NCI-H2171 treated with DMSO at 0.1 percent for 48 hours (cell line): ENCODE measurements at regions not wholly inside any gene's neighbourhood (a gene's known extent, or its start where the extent isn't known, plus 50 kb on each side); places are given as distances from the start of the nearest gene placed in this dataset.

Experiments
- DNase-seq: peaks from one replicate; lab custom pipeline; 2025; lab: John Stamatoyannopoulos, UW

DNA sequence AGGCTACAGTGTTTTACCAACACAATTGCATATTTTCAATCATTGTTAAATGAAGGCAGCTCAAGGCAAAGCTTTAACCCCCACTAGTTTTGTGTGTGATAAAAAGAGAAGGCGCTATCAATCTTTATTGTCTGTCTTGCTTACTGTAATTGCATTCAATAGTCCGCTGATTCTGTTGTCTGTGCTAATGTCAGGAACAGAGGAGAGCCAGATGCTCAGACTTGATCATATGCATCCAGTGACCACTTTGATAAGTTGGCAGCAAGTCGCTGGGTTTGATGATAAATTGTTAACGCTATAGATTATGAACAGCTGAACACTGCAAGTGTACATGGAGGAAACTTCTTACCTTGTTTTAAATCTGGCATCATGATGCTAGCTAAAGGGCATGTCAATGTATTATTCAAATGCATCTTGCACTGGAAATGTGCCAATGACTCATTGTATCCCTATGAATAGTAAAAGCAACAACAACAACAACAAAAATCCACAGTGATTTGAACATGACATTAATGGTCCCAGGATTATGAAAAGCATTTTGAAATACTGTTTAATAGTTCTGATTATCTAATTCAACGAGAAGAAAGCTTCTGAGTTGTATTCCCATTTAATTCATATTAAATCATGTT lies 423.5 kb upstream of the FANCL start:
- DNase-seq = no peak

DNA sequence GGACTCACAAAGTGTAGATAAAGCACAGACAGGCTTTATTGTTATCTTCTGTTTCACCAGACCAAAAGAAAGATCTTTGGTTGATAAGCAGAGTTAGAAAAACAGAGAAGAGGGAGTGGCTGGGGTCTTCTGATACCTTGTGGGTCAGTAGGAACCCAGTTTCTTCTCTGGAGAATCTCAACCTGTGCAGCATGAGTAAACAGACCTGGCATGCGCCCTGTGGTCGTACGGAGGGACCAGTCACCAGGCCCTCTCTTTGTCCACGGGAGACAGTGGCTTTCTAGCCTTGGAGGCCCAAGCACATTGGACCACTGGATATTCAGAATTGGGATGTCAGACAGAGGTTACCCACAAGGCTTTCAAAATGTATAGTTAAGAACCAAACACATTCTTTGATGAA lies 418.9 kb upstream of the FANCL start:
- no peak for DNase-seq

DNA sequence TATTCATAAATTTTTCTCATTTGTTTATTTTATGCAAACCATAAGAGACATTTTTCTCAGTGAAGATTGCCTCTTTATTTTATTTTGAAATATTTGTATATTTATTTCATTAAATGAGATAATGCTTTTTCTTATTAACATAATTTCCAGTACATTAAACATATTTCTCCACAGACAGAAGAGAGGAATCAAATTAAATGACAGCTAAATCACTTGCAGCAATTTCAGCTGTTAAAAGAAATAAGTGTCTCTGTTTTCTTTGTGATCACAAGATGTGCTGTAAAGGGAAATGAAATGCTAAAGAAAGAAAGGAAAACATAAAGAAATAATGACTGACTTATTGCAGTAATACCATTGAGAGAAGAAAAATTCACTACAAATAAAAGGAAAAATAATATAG lies 414.0 kb upstream of the FANCL start:
- DNase-seq = no peak

DNA sequence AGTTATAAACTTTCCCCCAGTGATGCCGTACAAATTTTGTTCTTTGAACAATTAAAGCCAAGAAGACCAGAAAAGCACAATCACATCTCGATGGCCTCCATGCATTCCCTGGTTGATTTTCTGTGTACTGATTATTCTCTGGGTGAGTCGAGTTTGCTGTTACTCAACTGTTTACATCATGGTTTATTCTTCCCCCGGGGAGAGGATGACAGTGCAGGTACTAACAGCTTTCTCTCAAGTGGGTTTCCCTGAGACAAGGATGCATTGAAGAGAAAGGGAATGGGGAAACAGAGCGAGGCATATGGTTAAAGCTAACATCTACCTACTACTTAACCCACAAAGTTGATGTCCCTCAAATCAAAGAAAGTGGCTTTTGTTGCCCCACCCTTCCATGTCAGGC lies 410.8 kb upstream of the FANCL start:
- no peak for DNase-seq

DNA sequence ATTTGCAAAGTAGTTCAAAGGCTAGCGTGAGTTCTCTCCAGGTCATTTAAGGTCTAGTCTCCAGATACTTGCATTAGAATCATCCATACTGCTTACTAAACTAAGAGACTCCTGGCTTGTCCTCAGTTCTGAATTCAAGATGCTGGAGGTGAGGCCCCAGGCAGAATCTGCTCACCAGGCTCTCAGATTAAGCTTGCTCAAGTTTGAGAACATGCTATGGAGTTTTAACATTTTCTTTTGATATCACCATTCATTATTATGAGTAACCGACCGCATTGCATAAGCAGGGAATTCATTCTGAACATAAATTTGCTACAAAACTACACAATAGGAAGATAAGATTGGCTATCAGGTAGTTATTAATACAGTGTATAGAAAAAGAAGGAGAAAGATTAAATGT lies 409.7 kb upstream of the FANCL start:
- DNase-seq = no peak

DNA sequence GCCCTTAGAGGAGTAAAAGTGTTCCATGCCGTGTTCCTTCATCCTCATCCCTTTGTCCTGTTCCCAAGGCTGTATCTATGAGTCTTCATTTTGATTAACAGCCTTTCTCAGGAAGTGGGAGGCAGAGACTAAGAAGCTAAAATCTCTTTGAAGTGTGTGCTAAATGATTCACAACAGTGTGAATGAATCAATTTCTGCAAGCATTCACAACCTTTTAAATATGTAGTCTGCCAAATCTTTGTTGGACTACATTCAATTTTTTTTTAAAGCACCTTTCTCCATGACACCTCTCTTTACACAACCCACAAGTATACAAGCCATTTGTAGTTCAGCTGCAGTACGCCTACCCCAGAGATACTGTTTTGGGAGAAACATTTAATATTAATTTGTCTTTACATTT lies 408.6 kb upstream of the FANCL start:
- DNase-seq = no peak

DNA sequence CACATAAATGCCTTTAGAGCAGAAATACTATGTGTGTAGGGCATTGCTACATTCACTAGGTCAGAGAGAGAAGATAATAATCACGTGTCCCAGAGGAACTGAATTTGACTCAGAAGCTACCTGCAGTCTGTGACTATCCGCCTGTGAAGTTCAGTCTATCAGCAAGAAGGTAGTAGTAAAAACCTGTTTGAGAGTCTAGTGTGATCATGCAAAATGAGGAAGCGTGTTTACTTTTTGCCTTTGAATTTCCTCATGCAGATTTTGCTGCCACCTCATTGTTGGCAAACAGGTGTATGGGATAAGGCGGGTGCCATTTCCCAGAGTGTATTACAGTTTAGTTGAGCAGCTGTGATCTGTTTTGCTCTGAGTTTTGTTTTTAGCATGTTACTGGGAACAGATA lies 403.9 kb upstream of the FANCL start:
- DNase-seq = peak; percentile 71

DNA sequence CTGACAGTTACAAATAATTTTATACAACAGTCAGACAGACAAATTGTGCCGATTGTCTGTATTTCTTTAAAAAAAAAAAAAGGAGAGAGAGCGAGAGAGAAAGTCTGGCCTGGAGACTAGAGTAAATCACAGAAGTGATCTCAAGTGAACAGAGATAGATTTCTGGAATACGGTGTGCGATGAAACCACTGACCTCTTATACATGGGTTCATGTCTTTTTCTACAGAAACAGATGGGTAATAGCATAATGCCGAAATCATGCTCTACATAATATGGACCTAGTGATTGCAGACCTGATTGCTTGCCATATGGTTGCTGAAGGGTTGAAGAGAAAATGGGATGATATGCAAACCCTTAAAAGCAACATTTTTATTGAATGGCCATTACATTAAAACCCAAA lies 403.3 kb upstream of the FANCL start:
- DNase-seq = peak; percentile 70

DNA sequence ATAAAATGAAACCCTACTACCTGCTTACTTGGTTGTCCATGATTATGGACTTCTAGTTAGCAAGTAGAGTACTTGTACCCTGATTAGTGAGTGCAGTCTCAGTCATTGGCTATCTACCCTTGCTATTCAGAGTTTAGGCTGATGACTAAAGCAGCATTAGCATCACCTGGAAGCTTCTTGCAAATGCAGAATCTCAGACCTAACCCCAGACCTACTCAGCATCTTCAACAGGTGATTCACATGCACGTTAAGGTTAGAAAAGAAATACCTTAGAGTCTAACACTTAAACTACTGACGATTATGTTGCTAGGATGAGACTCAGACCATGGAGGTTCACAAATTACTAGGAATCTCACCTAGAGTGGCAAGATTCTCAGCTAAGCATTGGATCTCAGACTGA lies 399.9 kb upstream of the FANCL start:
- DNase-seq = no peak

DNA sequence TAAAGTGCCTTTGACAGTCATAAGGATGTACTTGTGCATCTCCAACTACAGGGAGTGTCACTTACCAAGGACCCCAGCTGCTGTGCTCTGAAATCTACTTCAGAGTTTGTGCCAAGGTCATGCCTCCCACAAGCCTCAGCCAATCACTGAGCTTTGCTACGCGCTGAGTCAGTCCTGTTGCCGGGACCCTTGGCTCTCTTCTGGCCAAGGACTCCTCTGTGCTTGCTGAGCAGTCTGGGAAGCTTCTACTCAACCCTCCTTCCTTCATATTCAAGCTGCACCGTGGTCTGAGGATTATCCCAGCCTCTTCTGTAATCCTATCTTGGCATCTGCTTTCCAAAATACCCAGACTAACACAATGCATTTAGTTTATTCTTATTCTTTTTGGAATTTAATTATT lies 398.9 kb upstream of the FANCL start:
- no peak for DNase-seq

DNA sequence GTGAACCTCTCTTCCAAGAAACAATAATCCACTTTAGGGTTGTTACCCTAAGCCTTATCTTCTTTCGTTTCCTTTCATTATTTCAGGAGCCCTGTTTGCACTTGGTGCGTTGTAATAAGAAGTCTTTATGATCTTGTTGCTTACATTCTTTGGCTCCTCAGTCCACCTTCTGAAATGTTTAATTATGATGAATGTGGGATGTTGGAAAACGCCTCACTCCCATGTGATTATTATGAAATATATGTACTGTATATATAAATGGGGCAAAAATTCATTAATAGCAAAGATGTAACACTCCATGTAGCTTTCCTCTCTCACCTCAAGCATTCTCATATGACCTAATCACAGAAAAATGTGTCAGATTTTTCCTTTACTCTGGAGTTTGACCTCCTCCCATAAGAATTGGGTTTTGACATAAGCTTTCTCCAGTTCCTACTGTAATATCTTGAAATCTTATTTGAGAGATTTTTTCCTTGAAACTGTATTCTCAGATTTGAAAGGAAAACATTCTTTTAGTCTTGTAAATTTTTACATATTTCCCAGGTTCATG lies 397.2 kb upstream of the FANCL start:
- DNase-seq = no peak

DNA sequence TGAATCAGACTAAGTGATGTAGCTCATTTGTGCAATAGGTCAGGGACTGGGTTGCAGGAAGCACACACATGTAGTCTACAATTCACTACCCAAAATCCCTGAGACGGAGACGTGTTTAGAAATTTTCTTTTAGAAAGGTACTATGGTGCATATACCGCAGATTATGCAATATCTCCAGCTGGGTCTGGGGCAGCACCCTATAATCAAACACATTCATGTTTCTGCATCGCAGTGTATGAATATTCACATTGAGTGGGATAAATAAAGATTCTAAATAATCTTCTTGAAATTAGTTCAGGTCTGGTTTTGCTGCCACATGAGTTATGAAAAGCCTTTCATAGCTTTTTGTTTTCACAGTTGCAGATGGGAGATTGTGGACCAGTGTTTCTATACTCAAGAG lies 395.7 kb upstream of the FANCL start:
- DNase-seq = no peak

DNA sequence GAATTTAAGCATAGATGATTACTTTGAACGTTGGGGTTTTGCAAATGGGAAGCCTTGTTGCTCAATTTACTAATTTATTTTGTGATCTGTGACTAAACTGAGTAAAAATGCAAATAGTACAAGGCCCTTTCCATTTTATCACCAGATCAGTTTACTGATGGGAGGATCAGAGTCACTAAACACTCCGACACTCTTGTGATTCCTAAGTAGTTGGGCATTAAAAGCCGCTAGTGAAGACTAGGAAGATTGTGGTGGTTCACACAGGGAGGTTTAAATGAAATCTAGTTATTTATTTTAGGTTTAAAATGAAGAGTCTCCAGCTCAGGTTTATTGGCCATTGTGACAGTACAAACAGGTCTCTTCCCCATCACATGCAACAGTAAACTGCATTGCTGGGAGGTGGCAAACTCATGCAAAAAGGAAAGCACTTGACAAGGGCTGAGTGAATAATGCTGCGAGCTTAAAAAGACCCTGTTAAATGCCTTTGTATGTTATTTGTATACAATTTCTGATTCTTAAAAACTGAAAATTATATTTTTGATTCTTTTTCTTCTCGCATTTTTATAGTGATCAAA lies 394.8 kb upstream of the FANCL start:
- DNase-seq = no peak

DNA sequence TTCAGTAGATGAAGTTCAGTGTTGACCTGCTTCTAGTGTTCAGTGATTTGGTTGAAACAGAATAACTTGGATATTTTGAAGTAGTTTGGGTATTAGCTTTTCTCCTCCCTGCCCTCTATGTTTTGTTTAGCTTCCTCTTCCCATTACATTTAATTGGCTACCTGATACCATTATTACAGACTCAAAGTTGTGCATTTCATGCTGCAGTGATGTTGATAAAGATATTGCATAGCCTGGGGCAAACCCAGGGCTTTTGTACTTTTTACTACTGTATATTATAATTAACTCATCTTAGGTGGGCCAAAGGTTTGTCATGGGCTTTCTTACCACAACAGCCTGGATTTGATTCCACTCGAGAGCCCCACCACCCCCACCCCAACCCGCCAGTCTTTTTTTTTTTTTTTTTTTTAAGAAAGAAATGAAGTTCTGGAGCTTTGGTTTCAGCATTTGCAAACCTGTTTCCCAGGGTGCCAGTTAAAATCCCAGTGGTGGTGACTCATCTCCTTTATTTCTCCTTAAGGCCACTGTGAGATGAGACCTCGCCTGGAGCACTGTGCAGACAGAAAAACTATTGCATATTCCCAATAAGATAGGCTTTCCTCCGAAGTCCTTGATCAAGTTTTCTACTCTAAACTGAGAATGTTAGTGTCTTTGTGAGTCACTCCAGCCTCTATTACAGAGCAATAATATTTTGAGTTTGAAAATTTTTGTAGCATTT lies 393.7 kb upstream of the FANCL start:
- DNase-seq = peak; percentile 20

DNA sequence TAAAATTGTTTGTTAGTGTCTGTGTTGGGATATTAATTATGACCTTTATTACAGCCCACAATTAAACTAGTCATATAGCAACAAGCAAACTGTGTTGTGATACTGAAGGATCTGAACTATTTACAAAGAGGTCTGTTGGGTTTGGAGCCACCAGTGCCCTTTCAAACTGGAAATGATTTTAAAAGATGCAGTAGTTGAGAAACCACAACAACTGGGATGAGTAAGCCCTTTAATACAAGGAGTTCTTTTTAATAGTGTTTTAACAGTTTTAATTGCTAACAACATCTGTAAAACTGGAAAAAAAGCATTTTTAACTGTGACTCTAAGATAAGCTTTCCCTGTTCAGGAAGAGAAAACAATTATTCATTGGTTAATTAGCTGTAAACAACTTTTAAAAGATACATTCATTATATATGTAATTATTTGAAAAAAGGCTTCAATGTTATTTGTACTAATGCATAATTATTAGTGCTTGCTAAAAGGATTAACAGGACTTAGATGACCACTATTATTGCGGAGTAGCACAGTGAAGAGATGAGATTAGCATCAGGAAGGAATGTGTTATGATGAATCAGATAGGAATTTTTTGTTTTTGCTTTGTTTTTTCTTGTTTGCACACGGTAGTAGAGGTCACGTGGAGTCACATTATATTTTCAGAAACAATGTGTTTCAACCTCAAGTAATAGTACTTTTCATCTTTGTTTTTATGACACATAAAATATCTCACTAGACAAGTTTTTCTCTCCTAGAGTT lies 392.7 kb upstream of the FANCL start:
- DNase-seq = no peak

DNA sequence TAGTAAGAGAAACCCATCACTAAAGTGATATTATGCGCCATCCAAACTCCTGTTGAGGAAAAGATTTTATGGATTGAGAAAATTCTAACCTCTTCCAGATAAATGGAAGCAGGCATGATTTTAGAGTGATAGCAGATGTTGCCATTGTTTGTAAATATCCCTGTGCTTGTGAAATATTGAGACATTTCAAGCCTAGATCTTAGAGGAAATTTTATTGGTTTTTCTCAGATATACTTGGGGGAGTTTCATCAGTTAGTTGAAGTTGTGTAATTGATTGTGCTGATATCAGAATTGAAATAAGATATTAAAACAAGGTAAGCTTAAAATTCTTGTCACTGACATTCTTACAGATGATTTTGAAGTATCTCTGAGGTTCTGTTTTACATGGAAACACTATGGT lies 390.9 kb upstream of the FANCL start:
- no peak for DNase-seq

DNA sequence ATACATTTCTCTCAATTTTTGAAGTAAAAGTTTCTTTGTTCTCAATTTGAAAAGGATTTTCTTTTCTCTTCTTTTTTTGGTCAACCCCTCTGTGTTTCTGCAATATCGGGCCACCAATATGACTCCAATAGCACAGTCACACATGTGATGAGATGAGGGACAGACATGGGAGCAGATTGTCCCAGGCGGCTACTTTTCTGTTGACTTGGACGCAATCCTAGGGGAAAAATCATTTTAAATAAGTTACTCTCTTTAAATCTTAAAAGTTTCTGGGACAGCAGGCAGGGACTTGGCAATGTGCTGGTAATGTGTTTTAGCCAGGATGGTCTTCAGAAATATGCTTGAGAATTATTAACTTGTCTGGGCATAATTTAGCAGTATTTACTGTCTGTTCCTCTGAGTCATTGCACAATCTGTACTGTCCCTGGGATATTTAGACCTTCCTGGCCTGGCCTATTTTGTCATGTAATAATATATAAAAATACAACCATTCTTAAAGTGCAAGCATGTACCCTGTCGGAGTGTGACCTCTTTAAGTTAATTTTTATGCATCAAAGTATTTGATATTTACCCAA lies 388.5 kb upstream of the FANCL start:
- no peak for DNase-seq

DNA sequence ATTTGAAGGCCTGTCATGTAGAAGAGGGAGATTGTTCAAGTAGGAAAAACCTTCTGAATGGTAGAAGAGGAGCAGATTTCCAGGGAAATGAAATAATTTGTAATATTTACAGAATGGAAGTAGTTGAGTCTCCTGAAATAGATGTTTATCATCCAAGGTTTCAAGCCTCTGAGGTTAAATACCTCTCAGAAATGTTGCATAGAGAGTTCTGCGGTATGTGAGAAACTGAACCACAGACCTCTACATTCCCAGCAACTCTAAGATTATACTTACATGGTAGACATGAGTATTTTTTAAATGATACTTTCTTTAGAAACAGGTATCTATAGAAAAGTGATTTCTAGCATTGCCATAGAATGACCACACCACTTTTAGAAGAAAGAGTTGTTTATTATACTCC lies 379.8 kb upstream of the FANCL start:
- no peak for DNase-seq

DNA sequence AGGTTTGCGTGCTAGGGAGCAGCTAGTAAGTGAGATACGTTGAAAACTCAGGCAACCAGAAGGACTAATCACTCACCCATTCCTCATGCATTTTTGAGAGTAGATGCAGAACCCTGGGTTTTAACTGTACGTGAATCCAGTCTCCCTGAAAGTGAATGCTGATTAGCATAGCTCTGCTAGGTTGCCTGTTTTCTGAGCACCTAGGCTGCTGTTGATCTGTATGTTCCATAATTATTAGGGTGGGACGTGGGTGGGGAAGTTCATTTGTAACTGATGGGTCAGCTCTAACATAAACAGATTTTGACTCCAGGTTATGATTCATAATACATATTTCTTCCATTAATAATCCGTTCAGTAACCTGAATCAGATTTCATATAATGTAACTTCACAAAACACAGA lies 379.0 kb upstream of the FANCL start:
- no peak for DNase-seq

DNA sequence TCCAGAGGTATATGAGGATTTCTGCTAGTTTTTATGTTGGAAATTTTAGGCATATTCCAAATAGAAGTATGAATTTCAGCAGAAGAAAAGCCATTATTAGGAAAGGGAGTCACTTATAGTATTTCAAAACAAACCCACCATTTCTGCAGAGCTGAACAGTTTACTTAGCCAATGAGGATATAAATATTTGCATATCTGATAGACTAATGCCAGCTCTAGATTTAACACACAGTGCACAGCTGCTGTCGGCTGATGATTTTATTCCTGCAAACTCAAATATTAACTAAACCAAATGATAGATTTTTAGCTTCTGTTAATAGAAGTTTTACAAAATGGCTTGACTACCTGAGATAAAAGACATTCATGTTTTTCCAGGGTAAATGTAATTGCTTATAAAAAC lies 375.8 kb upstream of the FANCL start:
- DNase-seq = no peak

DNA sequence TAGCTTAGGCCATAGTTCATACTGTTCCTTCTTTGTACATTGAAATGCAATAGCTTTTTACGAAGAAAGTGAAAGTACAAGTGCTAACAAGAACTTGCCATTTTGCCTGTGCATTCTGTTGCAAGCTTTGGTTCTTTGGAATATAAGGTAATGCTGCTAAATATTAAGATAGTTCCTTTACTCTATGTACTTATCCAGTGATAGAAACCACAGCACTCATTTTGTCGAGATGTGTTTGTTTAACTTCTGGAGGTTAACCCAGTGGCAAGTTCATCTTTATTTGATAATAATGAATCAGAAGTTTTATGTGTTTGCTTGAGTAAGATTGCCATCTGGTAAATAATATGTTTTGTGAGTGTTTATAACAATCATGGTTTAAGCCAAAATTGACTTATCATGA lies 373.1 kb upstream of the FANCL start:
- DNase-seq = no peak

DNA sequence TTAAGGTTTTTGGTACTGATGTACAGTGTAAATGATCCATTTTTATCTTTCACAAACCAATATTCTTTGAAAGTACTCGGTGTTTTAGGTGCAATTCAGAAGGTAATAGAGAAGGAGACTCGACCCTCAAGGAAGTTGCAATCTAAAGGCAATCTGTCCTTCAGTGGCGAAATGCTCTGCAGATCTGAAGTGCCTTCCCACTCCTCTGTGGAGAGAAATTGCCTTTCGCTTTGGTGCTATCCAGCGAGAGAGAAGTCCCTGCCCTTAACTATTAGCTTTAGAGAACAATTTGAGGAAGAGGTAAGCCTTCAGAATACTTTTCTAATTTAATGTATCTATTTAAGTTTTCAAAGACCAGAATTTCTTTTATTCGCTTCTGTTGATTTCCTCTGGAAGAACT lies 371.8 kb upstream of the FANCL start:
- DNase-seq = no peak
